ENCODE measurements at regions not wholly inside any gene's neighbourhood (a gene's known extent, or its start where the extent isn't known, plus 50 kb on each side); places are given as distances from the start of the nearest gene placed in this dataset.
"Not testable (repeated sequence)": the region's sequence is repeated elsewhere in the genome, so short reads cannot be mapped to it uniquely, and the experiment has no call there.

DNA sequence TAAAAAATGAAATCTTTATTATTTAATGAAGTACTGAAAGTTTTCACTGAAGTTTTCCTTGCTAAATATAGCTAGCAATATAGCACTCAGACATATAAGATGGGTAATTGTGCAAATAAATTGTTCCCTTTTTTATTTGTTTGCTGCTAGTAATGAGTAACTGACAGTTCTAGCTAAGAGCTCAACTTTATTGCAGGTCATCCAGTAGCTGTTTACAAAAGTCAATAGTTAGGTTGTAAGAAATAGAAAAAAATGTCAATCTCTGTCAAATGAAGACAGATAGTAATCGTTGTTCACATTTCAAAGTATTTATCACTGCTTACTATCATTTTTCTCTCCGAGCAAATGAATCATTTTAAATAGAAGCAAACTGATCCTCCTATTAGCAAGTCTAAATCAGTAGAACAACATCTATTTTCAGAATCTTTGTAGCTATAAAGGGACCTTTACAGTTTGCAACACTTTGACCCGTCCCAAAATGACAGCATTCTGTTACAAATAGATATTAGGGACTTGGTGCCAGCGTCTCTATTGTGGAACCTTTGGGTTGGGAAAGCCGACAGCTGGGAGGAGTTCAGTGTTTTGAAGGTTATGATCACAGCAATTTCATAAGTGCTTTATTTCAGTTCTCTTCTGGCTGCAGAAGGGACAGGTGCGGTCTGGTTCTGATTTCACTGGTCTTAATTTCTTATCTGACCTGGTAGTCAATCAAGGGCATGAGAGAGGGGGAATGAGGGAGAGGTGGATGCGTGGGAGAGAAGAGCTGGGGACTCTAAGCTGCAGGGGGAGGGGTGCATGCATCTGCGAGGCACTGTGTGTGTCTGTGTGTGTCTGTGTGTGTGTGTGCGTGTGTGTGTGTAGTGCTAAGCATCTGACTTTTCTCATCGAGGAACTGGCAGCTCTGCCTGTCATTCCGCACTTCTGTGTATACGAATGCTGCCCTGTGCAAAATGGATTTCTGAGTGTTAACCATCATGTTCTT is 227.9 kb upstream of the PITX2 start:
- peak; percentile 70 for DNase-seq

DNA sequence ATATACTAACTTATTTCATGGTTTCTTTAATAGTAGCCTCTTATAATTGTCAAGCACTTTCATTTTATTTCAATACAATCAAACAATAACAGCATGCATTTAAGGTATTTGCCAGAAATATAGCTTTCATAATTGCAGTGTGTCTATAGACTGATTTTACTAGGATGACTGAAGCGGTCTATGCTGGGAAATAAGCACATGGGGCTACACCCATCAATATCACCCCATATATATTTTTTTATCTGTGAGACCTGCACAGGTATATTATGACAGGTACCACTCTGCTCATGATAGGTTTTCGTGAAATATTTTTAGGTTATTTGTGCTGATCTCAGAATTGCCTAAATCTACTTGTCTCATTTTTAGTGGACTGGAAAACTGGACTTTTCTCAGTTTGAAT is 229.1 kb upstream of the PITX2 start:
- no peak for DNase-seq

DNA sequence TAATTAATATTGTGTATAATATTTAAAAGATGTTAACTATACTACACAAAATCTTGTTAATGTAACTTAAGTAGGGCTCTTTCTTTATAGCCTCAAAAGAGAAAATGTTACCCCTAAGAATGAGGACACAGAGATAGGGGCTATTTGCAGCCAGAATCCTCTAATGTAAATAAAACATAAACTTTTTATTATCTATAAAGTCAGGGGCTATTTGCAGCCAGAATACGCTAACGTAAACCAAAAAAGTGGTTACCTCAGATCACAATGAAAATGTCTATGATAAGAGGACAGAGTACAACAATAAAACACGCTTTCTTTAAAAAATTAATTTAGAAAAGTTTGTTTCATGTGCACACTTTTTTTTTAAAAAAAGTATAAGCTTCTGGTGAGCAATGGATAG is 229.9 kb upstream of the PITX2 start:
- no peak for DNase-seq

DNA sequence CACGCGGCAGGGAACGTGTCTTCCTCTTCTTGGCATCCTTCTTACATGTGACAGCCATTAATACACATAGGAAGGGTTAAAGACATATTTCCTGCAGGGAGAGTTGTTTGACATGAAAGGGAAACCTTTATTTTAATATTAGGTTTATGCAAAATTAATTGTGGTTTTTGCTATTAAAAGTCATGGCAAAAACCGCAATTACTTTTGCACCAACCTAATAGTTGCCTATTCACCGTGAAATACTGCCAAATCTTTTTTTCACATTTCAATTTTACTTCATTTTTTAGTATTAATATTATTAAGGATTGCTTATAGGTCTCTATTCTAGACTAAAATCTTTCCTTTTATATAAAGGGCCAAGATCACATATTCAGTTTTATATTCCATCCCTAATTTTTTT is 230.4 kb upstream of the PITX2 start:
- no peak for DNase-seq

DNA sequence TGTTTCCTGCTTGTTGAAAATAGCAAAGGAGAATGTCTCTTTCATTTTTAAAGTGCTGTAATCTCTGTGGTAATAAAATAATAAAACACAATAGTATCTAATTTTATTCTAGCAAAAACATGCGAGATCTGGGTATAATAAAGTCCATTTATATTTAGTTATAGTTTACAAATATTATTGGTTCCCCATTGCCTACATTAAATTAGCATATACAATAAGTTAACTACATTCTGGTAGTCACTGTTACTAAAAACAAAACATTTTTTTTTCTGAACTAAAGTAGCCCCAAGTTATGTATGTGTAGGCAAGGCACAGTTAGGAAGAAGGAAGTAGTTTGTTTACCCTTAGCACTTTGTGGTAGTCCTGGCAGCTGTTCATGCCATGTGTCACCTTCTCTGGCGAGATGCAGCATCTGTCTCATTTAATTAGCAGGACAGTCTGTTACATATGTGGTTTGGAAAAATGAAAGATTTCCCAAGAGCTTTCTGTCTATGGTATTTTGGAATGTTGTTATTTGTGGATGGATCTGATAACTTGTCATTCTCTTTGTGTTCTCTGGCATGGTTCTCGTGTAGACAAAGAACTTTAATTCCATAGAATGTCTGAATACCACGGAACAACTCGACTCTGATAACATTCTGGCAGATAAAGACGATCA is 231.3 kb upstream of the PITX2 start:
- DNase-seq: peak; percentile 82

DNA sequence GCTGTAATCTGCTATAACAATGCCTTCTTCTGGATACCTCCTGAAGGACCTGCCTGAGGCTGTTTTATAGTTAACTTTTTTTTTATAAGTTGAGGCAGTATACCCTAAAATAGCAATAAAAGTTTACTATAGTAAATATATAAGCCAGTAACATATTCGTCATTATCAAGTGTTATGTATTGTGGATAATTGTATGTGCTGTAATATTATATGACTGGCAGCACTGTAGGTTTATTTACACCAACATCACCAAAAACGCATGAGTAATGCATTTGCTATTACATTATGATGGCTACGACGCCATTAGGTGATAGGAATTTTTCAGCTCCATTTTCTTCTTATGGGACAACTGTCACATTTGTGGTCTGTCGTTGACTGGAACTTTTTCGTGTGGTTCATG is 237.2 kb upstream of the PITX2 start:
- DNase-seq: no peak

DNA sequence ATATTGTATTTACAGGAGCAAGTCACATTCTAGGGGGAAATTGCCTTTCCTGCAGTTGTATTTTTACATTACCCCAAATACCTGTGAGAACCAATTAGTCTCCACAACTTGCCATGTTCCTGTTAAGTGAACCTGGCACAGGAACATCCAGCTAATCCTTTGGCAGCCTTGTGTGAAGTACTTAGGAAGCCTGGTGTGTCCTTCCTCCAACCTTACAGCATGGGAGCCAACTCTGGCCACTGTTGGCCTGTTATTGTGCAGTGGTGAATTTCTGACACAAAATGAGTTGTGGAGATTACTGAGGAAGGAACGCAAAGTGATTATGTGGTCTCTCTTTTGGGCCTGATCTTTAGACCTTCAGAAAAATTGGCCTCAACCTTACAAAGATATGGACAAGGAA is 238.0 kb upstream of the PITX2 start:
- peak; percentile 5 for DNase-seq

DNA sequence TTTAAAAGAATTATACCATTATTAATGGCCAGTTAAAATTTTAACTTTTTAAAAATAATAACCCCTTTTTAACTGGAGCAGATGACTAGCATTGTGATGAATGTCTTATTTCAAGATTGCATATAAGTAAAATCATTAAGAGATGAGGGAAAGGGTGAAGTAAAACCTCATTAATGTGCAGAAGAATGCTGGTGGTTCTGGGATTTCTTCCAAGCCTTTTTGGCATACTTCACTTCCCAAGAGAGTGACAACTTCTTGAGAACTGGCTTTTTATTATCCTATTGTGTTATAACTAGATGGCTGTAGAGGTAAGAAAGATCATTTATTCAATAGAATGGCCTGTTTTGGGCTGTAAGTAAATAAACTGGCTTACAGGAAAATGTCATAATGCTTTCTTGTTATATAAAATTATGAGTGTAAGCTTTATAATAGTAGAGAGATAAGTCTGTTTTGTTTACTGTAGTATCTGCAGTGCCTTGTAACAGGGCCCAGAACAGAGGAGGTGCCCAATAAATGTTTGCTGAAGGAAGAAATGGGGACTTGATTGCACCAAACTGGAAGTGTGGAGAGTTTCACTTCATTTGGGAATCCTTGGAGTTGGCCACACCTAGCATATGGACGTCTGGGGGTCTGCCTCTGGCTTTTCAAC is 242.9 kb upstream of the PITX2 start:
- DNase-seq: no peak

DNA sequence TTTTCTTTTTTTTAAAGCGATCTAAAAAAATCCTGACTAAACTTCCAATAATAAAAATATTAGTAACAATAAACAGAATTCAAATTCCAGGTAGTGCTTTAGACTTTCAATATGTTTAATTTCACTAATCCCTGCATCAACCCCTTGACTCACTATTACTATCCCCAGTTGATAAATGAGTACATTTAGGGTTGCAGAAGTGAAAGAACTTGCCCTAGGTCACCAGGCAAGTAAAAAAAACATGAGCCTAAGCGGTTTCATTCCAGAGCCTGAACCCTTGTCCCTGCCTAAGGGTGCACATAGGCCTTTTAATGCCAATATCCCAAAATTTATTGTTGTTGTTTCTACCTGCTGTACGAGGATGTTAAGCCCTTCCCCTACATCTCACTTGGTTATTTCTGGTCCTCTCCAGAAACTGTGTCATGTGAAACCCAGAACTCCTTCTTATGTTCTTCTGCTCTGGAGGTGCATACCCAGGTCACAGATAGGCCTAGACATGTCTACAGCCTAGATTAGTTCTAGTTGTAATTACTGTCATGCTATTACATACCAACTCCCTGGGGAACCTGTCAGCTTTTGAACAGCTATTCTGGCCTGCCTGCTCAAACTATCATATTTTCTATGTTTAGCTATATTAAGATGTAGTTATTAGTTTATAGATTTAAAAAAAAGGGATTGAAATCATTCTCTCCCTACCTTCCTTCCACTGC is 244.5 kb upstream of the PITX2 start:
- no peak for DNase-seq

DNA sequence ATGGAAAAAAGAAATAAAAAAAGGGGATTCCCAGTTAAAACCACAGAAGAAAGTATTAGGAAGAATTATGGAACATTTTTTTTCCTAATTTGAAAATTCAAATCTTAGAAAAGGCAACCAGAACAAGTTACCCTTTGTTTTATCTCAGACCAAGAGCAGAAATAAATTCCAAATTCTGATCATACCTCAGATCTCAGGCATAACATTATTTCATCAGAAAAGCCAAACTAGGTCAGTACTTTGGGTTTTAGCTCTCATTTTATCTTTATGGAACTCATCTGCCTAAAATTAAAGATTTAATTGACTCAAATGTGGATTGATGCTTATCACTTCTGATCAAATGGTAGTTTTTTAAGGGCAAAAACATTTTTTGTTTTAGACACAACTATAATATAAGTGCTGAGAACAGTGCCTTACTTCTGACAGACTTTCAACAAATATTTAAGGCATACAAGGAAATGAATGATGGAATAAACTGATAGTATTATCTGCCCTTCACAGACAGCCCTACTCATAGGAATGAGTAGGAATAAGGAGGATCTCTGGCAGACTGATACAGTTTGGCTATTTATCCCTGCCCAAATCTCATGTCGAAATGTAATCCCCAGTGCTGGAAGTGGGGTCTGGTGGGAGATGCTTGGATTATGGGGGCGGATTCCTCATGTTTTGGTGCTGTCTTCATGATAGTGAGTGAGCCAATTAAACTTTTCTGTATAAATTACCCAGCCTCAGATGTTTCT is 245.3 kb upstream of the PITX2 start:
- no peak for DNase-seq

DNA sequence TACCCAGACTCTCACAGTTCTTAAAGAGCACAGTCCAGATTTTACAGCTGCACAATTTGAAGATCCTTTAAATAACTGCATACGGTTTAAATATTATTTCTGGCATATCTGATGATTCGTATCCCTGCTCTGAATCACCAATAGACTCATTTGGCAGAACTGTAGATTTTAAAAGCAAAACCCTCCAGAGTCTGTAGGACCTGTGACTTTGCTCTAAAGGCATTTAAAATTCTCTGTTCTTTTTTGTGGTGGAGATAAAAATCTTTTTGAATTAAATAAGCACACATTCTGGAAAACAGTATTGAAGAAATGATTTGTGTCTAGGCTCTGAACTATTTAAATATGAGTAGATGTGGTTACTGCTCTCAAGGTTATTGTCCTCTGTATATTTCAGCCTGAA is 246.2 kb upstream of the PITX2 start:
- DNase-seq: no peak

DNA sequence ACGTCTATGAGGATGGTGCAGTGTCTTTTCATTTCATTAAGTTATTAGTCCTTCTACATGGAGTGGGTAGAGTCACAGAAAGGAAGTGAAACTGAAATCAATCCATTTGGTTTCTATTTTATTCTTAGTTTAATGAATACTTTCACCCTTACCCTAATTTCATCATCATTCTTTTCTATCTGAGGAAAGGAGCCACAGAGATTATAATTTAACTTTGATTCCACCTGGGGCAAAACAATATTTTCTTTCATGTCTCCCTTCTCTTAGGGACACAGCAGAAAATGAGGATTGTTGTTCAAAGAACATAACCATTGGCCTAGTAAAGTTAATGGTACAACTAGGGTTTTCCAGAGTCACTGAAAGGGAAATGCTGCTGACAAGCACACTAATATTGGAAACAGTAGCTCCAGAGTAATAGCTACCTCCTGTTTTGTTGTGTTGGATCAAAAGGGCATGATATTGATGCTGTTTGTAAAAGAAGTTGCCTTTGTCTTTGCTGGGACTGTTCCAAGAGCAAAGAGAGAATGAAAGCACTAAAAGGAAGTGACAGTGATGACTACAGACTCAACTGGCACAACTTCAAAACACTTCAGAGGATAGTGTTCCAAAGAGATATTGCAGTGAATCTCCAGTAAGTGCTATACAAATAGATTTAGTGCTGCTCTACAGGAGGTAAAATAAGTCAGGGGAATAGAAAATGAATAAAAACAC is 247.1 kb upstream of the PITX2 start:
- no peak for DNase-seq

DNA sequence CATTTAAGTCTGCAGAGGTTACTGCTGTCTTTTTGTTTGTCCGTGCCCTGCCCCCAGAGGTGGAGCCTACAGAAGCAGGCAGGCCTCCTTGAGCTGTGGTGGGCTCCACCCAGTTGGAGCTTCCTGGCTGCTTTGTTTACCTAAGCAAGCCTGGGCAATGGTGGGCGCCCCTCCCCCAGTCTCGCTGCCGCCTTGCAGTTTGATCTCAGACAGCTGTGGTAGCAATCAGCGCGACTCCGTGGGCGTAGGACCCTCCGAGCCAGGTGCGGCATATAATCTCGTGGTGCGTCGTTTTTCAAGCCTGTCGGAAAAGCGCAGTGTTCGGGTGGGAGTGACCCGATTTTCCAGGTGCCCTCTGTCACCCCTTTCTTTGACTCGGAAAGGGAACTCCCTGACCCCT is 253.3 kb upstream of the PITX2 start:
- DNase-seq: not testable (repeated sequence)

DNA sequence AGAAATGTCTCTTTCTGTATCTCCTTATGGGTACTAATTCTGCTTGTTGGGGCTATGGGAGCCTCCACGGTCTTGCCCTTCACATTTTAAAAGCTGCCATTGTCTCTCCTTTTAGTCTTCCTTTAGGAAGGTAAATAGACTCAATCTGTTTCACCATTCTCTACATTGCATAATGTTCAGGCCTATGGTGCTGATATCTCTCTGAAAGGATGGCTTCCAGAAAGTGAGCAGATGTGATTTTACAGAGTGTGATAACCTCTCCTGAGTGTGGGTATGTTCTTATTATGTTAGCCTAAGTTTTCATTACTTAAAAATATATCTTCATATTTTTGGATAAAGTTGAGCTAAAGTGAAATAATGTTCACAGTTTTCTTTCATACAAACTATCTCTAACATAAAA is 254.0 kb upstream of the PITX2 start:
- no peak for DNase-seq

DNA sequence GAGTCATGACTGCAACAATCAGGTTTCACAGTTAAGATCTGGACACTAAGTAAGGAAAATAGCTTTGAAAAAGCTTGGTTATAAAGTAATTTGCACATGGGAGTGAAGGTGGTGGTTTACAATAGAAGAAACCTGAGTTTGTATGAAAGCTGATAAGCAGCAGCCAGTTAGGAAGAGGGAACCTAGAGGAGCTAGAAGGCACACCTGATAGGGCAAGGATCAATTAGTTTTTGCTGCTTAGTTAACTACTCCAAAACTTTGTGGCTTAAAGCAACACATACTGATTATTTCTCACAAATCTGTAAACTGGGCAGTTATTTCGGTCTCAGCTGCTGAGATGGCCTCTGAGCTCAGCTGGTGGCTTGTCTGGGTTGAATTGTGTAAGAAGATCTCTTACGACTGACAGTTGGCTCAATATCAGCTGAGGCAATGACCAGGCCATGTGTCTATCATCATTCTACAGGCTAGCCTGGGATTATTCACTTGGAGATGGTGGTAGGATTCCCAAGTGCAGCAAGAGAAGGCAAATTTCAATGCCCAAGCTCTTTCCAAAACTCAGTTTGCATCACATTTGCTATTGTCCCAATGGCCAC is 255.0 kb upstream of the PITX2 start:
- no peak for DNase-seq

DNA sequence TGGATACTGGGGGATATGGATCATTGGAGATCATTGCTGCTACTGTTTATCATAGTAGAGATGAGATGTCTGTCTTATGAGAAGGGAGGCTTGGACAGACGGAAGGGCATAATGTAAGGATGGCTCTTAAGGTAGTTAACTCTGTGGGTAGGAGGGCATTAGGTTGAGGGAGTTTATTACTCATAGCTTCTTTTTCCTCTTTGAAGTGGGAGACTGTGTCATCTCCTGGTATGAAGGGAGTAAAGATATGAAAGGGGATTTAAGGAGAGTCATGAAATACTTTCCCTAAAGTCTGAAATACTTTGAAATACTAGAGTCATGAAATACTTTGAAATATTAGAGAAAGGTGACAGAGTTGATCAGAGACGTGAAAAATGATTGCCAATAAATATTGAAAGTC is 255.5 kb upstream of the PITX2 start:
- no peak for DNase-seq

DNA sequence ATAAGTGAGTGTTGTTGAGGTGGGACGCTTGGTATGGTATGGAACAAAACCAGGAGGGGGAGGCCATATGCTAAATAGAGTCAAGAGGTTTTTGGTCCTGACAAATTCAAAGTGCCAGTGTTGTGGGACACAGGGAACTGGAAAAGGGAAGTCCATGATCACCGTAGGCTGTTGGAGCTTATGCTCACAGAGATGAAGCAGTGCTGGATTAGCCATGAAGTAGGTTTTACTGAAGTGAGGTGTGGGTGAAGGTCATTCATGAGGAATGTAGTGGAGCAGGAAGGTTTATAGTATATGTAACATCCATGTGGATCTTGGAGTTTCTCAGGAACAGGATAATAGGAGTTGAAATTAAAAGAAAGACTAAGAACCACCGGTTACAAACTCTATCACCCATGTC is 256.1 kb upstream of the PITX2 start:
- no peak for DNase-seq

DNA sequence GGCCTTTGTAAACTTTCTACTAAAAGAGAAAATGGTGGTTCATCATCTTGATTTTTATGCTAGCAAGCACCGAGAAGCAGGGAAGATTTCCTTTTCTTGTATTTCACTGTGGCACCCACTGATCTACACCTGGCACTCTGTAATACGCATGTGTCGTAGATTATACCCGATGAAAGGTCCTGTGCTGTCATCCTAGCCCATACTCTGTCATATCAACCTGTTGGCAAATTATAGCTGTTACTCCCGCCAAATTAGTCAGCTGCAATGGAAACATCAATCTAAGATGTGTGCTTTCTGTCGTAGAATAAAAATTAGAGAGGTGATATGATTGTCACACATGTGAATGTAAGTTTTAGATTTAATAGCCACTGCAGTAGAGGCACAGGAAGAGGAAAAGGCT is 263.4 kb upstream of the PITX2 start:
- no peak for DNase-seq

DNA sequence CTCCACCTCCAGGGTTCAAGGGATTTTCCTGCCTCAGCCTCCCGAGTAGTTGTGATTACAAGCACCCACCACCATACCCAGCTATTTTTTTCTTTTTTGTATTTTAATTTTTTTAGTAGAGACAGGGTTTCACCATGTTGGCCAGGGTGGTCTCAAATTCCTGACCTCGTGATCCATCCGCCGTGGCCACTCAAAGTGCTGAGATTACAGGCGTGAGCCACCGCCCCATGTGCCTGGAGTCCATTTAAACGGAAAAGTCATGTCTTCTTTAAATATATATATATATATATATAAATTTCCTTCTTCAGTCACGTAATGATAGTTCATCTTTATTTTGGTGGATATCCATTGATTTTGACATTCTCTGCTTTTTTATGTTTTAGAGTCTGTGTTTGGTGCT is 264.0 kb upstream of the PITX2 start:
- DNase-seq: no peak

DNA sequence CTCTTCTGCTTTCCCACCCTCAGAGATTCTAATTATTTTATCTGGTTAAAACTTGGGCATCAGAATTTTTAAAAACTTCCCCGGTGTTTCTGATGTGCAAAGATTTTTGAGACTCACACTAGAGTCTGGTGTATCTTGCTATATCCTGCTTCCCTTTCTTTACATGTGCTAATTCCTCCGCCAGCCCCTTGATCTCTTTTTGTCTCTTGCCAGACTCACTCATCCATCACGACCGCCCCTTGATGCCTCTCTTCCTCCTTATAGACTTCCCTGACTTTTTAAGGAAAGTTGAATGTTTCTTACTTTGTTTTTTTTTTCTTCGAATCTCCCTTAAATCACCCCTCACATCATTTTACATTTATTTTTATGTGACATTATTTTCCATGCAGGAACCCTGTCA is 274.9 kb upstream of the PITX2 start:
- DNase-seq: no peak

DNA sequence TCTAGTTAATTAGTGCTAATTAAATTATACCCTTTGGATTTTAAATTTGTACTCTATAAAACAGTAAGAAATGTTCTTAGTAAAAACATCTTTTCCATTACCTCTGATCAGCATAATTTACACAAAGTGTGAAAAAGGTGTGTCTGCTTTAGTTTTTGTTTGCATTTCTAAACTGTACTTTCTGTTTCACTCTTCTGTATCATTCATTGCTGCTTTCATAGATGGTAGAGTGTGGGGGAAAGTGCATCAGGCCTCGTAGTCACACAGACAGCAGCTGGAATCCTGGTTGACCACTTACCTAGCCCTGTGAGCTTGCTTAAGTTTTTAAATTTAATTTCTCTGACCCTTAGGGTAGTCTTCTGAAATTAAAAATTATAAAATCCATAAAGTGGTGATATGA is 275.4 kb upstream of the PITX2 start:
- DNase-seq: no peak

Measured in NCI-H82 (cell line).